OCI-LY3 (cell line): ENCODE measurements at regions not wholly inside any gene's neighbourhood (a gene's known extent, or its start where the extent isn't known, plus 50 kb on each side); places are given as distances from the start of the nearest gene placed in this dataset.

Source experiments
- CTCF ChIP-seq: fragments of 200-600, 300-600 bp; sonication (generic); IDR thresholded peaks from 2 replicates; pipeline ENCODE4 v1.5.1; 2014; ENCODE audit warnings: antibody characterized with exemption, low read length, low read depth
- EZH2phosphoT487 ChIP-seq: fragments of 200-600 bp; shearing (Covaris generic); IDR thresholded peaks from 2 replicates; pipeline ENCODE4 v1.6.1; 2018; ENCODE audit warnings: antibody characterized with exemption, mixed run types, low read depth

GRCh38 chr9:106745457-106745856, 117.5 kb upstream of the ZNF462 start:
- TF ChIP-seq CTCF (no peak), EZH2phosphoT487 (no peak)
